ENCODE measurements at regions not wholly inside any gene's neighbourhood (a gene's known extent, or its start where the extent isn't known, plus 50 kb on each side); places are given as distances from the start of the nearest gene placed in this dataset.

- Histone ChIP-seq H3K36me3 (ENCODE audit: low read depth) (no peaks in the 10 kb centered on the region), H3K79me2 (ENCODE audit: insufficient read depth) (no peaks in the 10 kb centered on the region), H4K20me1 (ENCODE audit: insufficient read depth) (no peaks in the 10 kb centered on the region), H3K27ac (no peak overlapping the region), H3K27me3 (replicated peaks; ENCODE audit: insufficient read depth) (no peaks in the 10 kb centered on the region), H2AFZ (no peak overlapping the region), H3K9ac (no peak overlapping the region), H3K4me3 (no peak overlapping the region), H3K9me3 (ENCODE audit: low read depth) (no peaks in the 10 kb centered on the region), H3K4me1 (ENCODE audit: insufficient read depth) (no peaks in the 10 kb centered on the region), H3F3A (ENCODE audit: insufficient read depth) (no peaks in the 10 kb centered on the region), H3K9me2 (ENCODE audit: insufficient read depth) (no peaks in the 10 kb centered on the region), H3K4me2 (ENCODE audit: unreplicated experiment) (no peak overlapping the region)
- TF ChIP-seq EZH2phosphoT487 (IDR thresholded peaks at IDR 0.05; ENCODE audit: insufficient read depth, low read depth) (no peak), EZH2 (IDR thresholded peaks at IDR 0.05; ENCODE audit: insufficient read depth, poor library complexity, severe bottlenecking) (no peak)
- in situ Hi-C loops (cut with MboI), result no loop called here
- no peak for DNase-seq
- WGBS, 2 experiments (ENCODE audit: low coverage in 1 of 2, low lambda C conversion rate in 2 of 2, missing lambda C conversion rate in 2 of 2), result 27 to 31% methylated on average over 11 of the region's 11 CpGs
Observed at GRCh38 chr5:88515881-88516819, 247.5 kb upstream of the TMEM161B start.

DNA sequence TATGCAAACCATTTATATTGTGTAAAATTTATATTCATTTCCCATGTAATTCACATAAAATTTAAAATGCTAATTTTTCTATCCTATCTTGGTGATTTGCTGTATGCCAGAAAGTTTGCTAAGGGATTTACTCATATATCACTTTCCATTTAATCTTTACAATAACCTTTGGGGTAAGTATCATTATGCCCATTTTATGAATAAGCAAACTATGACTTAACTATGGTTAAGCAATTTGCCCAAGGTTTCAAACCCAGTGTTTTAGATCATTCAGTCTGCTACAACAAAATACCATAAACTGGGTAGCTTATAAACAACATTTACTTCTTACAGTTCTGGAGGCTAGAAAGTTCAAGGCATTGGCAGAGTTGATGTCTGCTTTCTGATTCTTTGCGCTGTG lies 246.4 kb upstream of the TMEM161B start:
- Histone ChIP-seq H3K4me3 (no peak overlapping the region), H2AFZ (no peak overlapping the region), H3K4me1 (ENCODE audit: insufficient read depth) (no peaks in the 10 kb centered on the region), H3K27ac (no peak overlapping the region), H3K9me3 (ENCODE audit: low read depth) (no peaks in the 10 kb centered on the region), H3K79me2 (ENCODE audit: insufficient read depth) (no peaks in the 10 kb centered on the region), H4K20me1 (ENCODE audit: insufficient read depth) (no peaks in the 10 kb centered on the region), H3K36me3 (ENCODE audit: low read depth) (no peaks in the 10 kb centered on the region), H3K27me3 (replicated peaks; ENCODE audit: insufficient read depth) (no peaks in the 10 kb centered on the region), H3K9ac (no peak overlapping the region), H3F3A (ENCODE audit: insufficient read depth) (no peaks in the 10 kb centered on the region), H3K9me2 (ENCODE audit: insufficient read depth) (no peaks in the 10 kb centered on the region), H3K4me2 (ENCODE audit: unreplicated experiment) (no peak overlapping the region)
- 73 to 77% methylated on average over 1 of the region's 1 CpG for WGBS, 2 experiments (ENCODE audit: low coverage in 1 of 2, low lambda C conversion rate in 2 of 2, missing lambda C conversion rate in 2 of 2)
- TF ChIP-seq EZH2phosphoT487 (IDR thresholded peaks at IDR 0.05; ENCODE audit: insufficient read depth, low read depth) (no peak), EZH2 (IDR thresholded peaks at IDR 0.05; ENCODE audit: insufficient read depth, poor library complexity, severe bottlenecking) (no peak)
- DNase-seq, result no peak
- in situ Hi-C loops (cut with MboI), result no loop called here

GRCh38 chr5:88509403-88509802 lies 240.8 kb upstream of the TMEM161B start:
- no peak for TF ChIP-seq EZH2 (IDR thresholded peaks at IDR 0.05; ENCODE audit: insufficient read depth, poor library complexity, severe bottlenecking)
- no peak for TF ChIP-seq EZH2phosphoT487 (IDR thresholded peaks at IDR 0.05; ENCODE audit: insufficient read depth, low read depth)
- Histone ChIP-seq H3F3A (ENCODE audit: insufficient read depth) (no peaks in the 10 kb centered on the region), H3K4me1 (ENCODE audit: insufficient read depth) (no peaks in the 10 kb centered on the region), H3K9me2 (ENCODE audit: insufficient read depth) (no peaks in the 10 kb centered on the region), H4K20me1 (ENCODE audit: insufficient read depth) (no peaks in the 10 kb centered on the region), H3K79me2 (ENCODE audit: insufficient read depth) (no peaks in the 10 kb centered on the region), H3K4me3 (no peak overlapping the region), H2AFZ (no peak overlapping the region), H3K27ac (no peak overlapping the region), H3K27me3 (replicated peaks; ENCODE audit: insufficient read depth) (no peaks in the 10 kb centered on the region), H3K9me3 (ENCODE audit: low read depth) (no peaks in the 10 kb centered on the region), H3K4me2 (ENCODE audit: unreplicated experiment) (no peak overlapping the region), H3K36me3 (ENCODE audit: low read depth) (no peaks in the 10 kb centered on the region), H3K9ac (no peak overlapping the region)
- in situ Hi-C loops (cut with MboI), result no loop called here
- no peak for DNase-seq
- WGBS, 2 experiments (ENCODE audit: low coverage in 1 of 2, low lambda C conversion rate in 2 of 2, missing lambda C conversion rate in 2 of 2), result 32 to 35% methylated on average over 3 of the region's 3 CpGs

- Histone ChIP-seq H3K36me3 (ENCODE audit: low read depth) (no peaks in the 10 kb centered on the region), H4K20me1 (ENCODE audit: insufficient read depth) (no peaks in the 10 kb centered on the region), H3K27ac (no peak overlapping the region), H3K4me2 (ENCODE audit: unreplicated experiment) (no peak overlapping the region), H3F3A (ENCODE audit: insufficient read depth) (no peaks in the 10 kb centered on the region), H3K9ac (no peak overlapping the region), H3K27me3 (replicated peaks; ENCODE audit: insufficient read depth) (no peaks in the 10 kb centered on the region), H3K79me2 (ENCODE audit: insufficient read depth) (no peaks in the 10 kb centered on the region), H3K4me3 (no peak overlapping the region), H3K9me2 (ENCODE audit: insufficient read depth) (no peaks in the 10 kb centered on the region), H3K4me1 (ENCODE audit: insufficient read depth) (no peaks in the 10 kb centered on the region), H2AFZ (no peak overlapping the region), H3K9me3 (ENCODE audit: low read depth) (no peaks in the 10 kb centered on the region)
- 23 to 30% methylated on average over 4 of the region's 4 CpGs for WGBS, 2 experiments (ENCODE audit: low coverage in 1 of 2, low lambda C conversion rate in 2 of 2, missing lambda C conversion rate in 2 of 2)
- TF ChIP-seq EZH2 (IDR thresholded peaks at IDR 0.05; ENCODE audit: insufficient read depth, poor library complexity, severe bottlenecking), result no peak
- no peak for TF ChIP-seq EZH2phosphoT487 (IDR thresholded peaks at IDR 0.05; ENCODE audit: insufficient read depth, low read depth)
- DNase-seq, result no peak
- in situ Hi-C loops (cut with MboI), result no loop called here
Observed at GRCh38 chr5:88507261-88507660, 238.6 kb upstream of the TMEM161B start.
